Peyer's patch (tissue), 4 donors: ENCODE measurements at regions not wholly inside any gene's neighbourhood (a gene's known extent, or its start where the extent isn't known, plus 50 kb on each side); places are given as distances from the start of the nearest gene placed in this dataset.

Source experiments
- CTCF ChIP-seq, 6 experiments: fragments of 450-650 bp in 4 of 6; fragments of 200-600 bp in 2 of 6; sonication (generic) in 1 of 6; IDR thresholded peaks; one replicate each; pipeline ENCODE4 v1.5.1; 2017 to 2019; ENCODE audit warnings: antibody characterized with exemption in 6 of 6, mild to moderate bottlenecking in 3 of 6, moderate library complexity in 1 of 6
- POLR2A ChIP-seq, 2 donors: fragments of 450-650 bp; IDR thresholded peaks; one replicate each; pipeline ENCODE4 v1.5.1; 2017; ENCODE audit warnings: antibody characterized with exemption in 2 of 2, mild to moderate bottlenecking in 2 of 2, moderate library complexity in 2 of 2

GRCh38 chr1:30606166-30606565 is 117.2 kb downstream of the MATN1 start:
- TF ChIP-seq CTCF (IDR thresholded peaks at IDR 0.05), result no peak
- no peak for TF ChIP-seq POLR2A (IDR thresholded peaks at IDR 0.05)
